ENCODE measurements at regions not wholly inside any gene's neighbourhood (a gene's known extent, or its start where the extent isn't known, plus 50 kb on each side); places are given as distances from the start of the nearest gene placed in this dataset.

DNA sequence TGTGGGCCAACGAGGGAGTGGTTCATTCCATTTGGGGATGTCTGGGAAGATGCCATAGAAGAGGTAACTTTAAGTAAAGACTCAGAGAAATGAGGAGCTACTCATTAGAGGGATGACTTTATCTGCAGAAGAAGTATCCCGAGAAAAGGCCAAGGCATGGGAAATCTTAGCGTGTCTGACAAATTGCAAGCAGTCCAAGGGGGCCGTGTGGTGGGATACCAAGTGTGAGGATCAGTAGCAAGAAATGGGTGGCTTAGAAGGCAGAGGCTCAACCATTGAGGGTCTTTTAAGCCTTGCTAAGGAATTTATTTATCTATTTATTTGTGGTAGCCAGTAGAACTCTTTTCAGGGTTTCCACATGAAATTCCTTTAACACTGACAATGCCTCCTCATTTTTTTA, 436.4 kb downstream of the RNF144A start:
- DNase-seq (ENCODE audit: low spot score): no peak
- TF ChIP-seq, protein P1, sequence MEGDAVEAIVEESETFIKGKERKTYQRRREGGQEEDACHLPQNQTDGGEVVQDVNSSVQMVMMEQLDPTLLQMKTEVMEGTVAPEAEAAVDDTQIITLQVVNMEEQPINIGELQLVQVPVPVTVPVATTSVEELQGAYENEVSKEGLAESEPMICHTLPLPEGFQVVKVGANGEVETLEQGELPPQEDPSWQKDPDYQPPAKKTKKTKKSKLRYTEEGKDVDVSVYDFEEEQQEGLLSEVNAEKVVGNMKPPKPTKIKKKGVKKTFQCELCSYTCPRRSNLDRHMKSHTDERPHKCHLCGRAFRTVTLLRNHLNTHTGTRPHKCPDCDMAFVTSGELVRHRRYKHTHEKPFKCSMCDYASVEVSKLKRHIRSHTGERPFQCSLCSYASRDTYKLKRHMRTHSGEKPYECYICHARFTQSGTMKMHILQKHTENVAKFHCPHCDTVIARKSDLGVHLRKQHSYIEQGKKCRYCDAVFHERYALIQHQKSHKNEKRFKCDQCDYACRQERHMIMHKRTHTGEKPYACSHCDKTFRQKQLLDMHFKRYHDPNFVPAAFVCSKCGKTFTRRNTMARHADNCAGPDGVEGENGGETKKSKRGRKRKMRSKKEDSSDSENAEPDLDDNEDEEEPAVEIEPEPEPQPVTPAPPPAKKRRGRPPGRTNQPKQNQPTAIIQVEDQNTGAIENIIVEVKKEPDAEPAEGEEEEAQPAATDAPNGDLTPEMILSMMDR (conservative IDR thresholded peaks at IDR 0.05; ENCODE audit: low read depth, low read length): no peak
- no peak for TF ChIP-seq EZH2 (IDR thresholded peaks at IDR 0.05; ENCODE audit: borderline replicate concordance, low read depth, low read length, poor library complexity, severe bottlenecking)
- POLR2A ChIA-PET (ENCODE audit: low non-redundant PET): no interaction called here
- intact Hi-C loops (cut with micrococcal nuclease; ENCODE audit: unreplicated experiment): no loop called here
- H3K4me1 ChIP-seq (ENCODE audit: insufficient read depth, low read length, poor library complexity, severe bottlenecking): no peaks in the 10 kb centered on the region
- CTCF ChIA-PET: no interaction called here
- no TSS peak for BruUV-seq (replicated peaks)
- H3K27me3 ChIP-seq (replicated peaks; ENCODE audit: insufficient read depth, low read depth, low read length, poor library complexity): no peaks in the 10 kb centered on the region
- no peak overlapping the region for H3K27ac ChIP-seq (ENCODE audit: low read depth, low read length, poor library complexity, severe bottlenecking)
- no peaks in the 10 kb centered on the region for H3K9me3 ChIP-seq (ENCODE audit: low read depth, low read length, poor library complexity, severe bottlenecking)
- no peaks in the 10 kb centered on the region for H3K36me3 ChIP-seq (ENCODE audit: insufficient read depth, low read length, poor library complexity, severe bottlenecking)
- H3K4me3 ChIP-seq (ENCODE audit: low read depth, low read length, poor library complexity, severe bottlenecking): no peak overlapping the region

DNA sequence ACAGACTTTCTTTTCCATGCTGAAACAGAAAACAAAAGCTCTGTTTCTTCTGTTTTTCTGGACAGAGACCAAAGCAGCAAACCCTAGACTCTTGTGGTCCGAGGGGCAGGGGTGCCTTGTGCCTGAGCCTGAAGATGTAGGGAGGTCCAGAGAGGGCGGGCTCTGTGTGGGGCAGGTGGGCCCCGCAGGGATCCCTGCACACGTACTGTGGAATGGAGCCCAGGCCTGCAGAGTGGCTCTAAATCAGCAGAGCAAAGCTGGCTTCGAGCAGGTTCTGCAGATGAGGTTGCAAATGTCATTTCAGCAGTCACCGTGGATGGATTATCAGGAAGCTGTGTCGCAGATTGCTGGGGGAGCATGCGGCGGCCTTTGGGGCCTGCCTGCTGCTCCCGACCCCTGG, 438.6 kb downstream of the RNF144A start:
- TF ChIP-seq, protein P1 (conservative IDR thresholded peaks at IDR 0.05; ENCODE audit: low read depth, low read length): no peak
- TF ChIP-seq EZH2 (IDR thresholded peaks at IDR 0.05; ENCODE audit: borderline replicate concordance, low read depth, low read length, poor library complexity, severe bottlenecking): no peak
- Histone ChIP-seq H3K9me3 (ENCODE audit: low read depth, low read length, poor library complexity, severe bottlenecking) (no peaks in the 10 kb centered on the region), H3K27ac (ENCODE audit: low read depth, low read length, poor library complexity, severe bottlenecking) (no peak overlapping the region), H3K27me3 (replicated peaks; ENCODE audit: insufficient read depth, low read depth, low read length, poor library complexity) (no peaks in the 10 kb centered on the region), H3K4me1 (ENCODE audit: insufficient read depth, low read length, poor library complexity, severe bottlenecking) (no peaks in the 10 kb centered on the region), H3K36me3 (ENCODE audit: insufficient read depth, low read length, poor library complexity, severe bottlenecking) (no peaks in the 10 kb centered on the region), H3K4me3 (ENCODE audit: low read depth, low read length, poor library complexity, severe bottlenecking) (no peak overlapping the region)
- DNase-seq (ENCODE audit: low spot score): no peak
- intact Hi-C loops (cut with micrococcal nuclease; ENCODE audit: unreplicated experiment): no loop called here
- no TSS peak for BruUV-seq (replicated peaks)
- ChIA-PET CTCF (no interaction called here), POLR2A (ENCODE audit: low non-redundant PET) (no interaction called here)

GRCh38 chr2:7356909-7357584, 439.8 kb downstream of the RNF144A start:
- Histone ChIP-seq H3K36me3 (ENCODE audit: insufficient read depth, low read length, poor library complexity, severe bottlenecking) (no peaks in the 10 kb centered on the region), H3K27ac (ENCODE audit: low read depth, low read length, poor library complexity, severe bottlenecking) (no peak overlapping the region), H3K4me3 (ENCODE audit: low read depth, low read length, poor library complexity, severe bottlenecking) (no peak overlapping the region), H3K9me3 (ENCODE audit: low read depth, low read length, poor library complexity, severe bottlenecking) (no peaks in the 10 kb centered on the region), H3K4me1 (ENCODE audit: insufficient read depth, low read length, poor library complexity, severe bottlenecking) (no peaks in the 10 kb centered on the region), H3K27me3 (replicated peaks; ENCODE audit: insufficient read depth, low read depth, low read length, poor library complexity) (no peaks in the 10 kb centered on the region)
- no peak for DNase-seq (ENCODE audit: low spot score)
- TF ChIP-seq EZH2 (IDR thresholded peaks at IDR 0.05; ENCODE audit: borderline replicate concordance, low read depth, low read length, poor library complexity, severe bottlenecking): no peak
- TF ChIP-seq, protein P1 (conservative IDR thresholded peaks at IDR 0.05; ENCODE audit: low read depth, low read length): no peak
- BruUV-seq (replicated peaks): no TSS peak
- ChIA-PET POLR2A (ENCODE audit: low non-redundant PET) (no interaction called here), CTCF (no interaction called here)
- intact Hi-C loops (cut with micrococcal nuclease; ENCODE audit: unreplicated experiment): no loop called here
